Posterior vena cava (tissue), 2 donors: ENCODE measurements at regions not wholly inside any gene's neighbourhood (a gene's known extent, or its start where the extent isn't known, plus 50 kb on each side); places are given as distances from the start of the nearest gene placed in this dataset.

Experiments
- DNase-seq: peaks from one replicate; pipeline ENCODE4 v3.0.0-alpha.2; 2020; ENCODE audit warnings: low spot score
- intact Hi-C, 2 donors: fragments of 100-400 bp; cut with DNase I; formaldehyde crosslinking; loops; one replicate each; pipeline versions ENCODE4 v1.14.1 to v1.14.2; 2022 to 2023
- donor health status: DM: yes; HTN: yes; CAD: no.
- donor health status: DM: yes; HTN: yes; CAD: no.

GRCh38 chr2:58578276-58578675 is 337.2 kb upstream of the FANCL start:
- intact Hi-C loops = no loop called here
- no peak for DNase-seq

DNA sequence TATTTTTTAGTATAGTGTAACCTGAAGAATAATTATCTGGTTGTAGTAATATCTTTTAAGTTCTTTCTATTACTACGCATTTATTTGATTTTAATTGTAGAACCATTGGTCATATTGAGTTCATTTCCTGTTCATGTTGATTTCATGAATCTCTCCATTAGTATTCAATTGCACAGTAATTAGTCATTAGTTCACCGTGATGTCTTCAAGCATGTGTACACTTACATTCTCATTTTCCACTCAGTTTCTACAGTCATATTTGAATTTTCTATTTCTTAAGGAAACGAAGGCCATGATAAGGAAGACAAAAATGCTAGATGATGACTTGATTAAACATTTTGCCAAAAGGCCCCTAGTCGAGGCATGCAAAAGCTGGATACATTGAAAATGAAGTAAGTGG is 333.7 kb upstream of the FANCL start:
- no peak for DNase-seq
- intact Hi-C loops = no loop called here

- no peak for DNase-seq
- intact Hi-C loops = no loop called here
These were observed 331.6 kb upstream of the FANCL start for GRCh38 chr2:58572731-58573130.

DNA sequence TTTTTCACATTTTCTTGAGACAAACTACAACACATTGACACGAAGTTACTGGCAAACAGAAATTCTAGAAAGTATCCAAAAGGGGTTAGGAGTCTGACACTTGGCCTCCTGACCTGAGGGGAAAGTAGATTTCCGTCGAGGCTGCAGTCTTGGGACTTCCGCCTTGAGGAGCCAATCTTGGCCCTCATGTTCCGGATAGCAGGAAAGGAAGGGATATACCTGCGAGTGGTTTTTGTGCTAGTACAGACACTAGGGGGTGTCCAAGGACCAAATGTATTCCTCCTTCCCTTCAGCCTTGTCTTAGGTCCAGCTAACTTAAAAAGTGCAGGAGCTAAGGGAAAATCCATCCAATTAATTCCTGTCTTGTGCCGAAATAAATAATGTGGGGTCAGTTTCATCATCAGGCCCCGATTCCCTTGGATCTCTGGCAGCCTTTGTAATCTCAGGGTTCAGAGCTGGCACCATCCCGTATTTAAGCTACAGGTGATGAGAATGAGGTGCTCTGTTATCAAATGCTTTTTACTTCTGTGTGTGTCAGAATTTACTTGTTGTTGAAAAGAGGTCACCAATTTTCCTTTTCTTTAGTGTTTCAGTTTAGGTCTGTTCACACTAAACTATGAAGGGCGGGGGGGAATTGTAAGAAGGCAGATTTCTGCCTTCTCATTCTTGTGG is 330.2 kb upstream of the FANCL start:
- DNase-seq = no peak
- intact Hi-C loops = no loop called here

DNA sequence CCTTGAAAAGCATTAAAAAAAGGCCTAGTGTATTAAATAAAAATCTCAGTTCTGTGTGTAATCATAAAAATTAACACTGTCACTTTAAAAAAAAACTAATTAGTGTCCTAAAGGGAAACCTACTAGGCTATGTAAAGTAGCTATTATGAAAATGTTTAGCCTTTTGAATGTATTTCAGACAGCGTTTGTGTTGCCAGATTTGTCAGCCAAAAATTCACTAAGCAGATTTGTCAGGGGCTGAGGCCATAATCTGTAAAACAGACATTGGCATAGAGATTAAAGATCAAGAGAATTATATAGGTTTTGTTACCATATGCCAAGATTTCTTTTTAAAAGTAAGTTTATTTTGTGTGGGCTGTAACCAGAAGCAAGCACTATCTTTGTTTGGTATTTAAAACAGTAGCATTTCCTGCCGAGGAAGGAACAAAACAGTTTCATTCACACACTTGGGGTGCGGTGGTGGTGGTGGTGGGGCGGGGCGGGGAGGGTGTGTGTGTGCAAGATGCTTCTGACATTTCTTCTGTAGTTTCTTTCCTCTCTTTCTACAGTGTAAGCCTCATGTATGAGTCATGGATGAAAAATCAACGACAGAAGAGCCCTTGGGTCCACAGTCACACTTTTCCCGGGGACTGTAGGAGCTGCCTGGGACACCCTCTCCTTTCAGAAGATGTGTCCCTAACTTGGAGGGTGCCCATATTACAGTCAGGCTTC is 328.5 kb upstream of the FANCL start:
- DNase-seq = no peak
- intact Hi-C loops = no loop called here

DNA sequence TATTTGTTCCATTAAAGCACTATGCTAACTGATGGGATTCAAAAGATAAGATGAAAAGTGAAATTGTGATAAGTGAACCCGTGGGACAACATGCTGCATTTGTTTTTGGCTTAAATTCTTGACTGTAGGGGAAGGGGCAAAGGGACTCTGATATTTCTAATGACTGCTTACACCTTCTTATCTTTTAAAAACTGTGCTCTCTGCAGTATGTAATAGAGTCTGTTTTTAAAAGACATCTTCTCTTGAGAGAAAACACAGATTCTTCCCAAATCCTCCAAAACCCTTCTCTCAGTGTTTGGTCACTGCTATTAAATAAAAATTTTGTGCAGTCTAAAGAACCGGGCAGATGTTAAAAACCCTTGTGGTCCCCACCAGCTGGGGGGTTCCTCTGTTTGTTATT is 327.8 kb upstream of the FANCL start:
- no peak for DNase-seq
- intact Hi-C loops = no loop called here

GRCh38 chr2:58562276-58562675 is 321.2 kb upstream of the FANCL start:
- intact Hi-C loops = no loop called here

GRCh38 chr2:58560531-58560930 is 319.4 kb upstream of the FANCL start:
- intact Hi-C loops = no loop called here
- no peak for DNase-seq

More at GRCh38 chr2:58562276-58562675, 321.2 kb upstream of the FANCL start:
- DNase-seq = no peak

DNA sequence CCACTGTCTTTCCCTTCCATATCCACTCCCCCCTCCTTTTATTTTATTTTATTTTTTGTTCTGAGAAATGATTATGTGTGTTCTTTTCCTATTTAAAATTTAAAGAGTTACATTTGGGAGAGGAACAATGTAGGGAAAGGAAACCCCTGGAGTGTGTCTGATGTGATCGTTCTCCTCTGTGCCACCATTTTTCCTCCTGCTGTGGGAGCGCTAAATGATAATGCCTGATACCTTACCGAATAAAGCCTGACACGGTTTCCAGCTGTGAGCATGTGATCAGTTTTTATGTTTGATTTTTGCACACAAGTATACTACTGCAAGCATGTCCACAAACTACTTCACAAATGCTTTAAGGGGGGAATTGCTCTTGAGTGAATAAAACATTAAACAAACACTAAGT is 317.8 kb upstream of the FANCL start:
- intact Hi-C loops = no loop called here
- DNase-seq = no peak

DNA sequence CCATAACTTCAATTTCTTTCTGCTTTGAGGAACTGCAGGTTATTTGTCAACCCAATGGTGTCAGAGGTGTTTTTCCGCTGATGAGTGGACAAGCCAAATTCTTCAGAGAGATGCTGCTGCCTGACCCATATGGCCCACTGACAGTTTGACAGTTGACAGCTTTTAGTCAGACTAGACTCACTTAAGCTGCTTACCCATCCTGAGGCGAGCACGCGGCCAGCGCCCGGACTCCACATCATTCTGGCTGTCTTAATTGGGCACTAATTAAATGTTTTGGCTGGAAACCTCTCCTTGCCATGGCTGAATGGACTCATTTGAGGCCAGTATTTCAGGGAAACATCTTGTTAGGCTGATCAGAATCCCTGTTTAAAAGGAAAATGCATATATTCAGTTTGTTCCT is 316.1 kb upstream of the FANCL start:
- intact Hi-C loops = no loop called here
- no peak for DNase-seq

GRCh38 chr2:58553937-58554336 is 312.8 kb upstream of the FANCL start:
- DNase-seq = no peak
- intact Hi-C loops = no loop called here

- DNase-seq = no peak
- intact Hi-C loops = no loop called here
These were observed 312.4 kb upstream of the FANCL start for GRCh38 chr2:58553522-58553921.

DNA sequence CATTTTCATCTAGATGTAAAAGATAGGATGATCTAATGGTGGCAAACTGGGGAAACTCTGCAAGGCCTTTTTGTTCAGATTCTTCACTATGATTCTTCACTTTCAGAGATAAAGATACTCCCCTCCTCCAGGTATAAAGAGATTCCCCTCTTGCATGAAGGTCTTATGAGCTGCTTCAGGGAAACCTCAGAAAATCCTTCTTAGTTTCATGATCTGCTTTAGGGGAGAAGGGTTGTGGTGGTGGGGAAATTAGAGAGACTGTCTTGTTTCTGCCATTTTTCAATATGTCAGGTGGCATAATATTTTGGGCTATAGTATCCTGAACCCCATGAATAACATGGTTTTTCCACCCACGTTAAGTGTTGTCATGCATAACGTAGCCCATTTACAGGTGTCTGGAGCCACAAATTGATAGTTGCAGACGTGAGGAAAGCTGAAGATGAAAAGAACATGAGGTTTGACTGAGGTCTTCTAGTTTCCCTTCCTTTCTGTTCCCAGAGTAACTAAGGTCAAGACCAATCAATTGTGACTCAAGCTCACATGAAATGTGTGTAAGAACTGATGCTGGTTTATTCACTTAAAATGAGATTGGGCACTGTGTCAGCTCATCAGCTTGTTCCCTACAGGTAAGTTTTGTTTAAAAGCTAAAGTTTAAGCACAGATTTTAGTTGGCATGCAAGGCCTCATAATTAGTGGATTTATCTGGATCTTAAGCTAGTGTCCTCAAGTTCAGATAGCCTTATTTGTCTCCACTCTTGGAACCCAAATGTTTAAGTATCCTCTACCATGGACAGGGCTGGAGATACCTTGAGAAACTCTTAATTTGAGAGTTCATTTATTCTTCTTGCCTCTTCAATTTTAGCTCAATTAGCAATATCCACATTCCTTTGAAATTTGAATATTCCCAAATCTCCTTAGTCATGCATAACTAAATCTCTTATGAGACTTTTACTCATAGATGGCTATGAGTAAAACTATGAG is 304.5 kb upstream of the FANCL start:
- no peak for DNase-seq
- intact Hi-C loops = no loop called here

DNA sequence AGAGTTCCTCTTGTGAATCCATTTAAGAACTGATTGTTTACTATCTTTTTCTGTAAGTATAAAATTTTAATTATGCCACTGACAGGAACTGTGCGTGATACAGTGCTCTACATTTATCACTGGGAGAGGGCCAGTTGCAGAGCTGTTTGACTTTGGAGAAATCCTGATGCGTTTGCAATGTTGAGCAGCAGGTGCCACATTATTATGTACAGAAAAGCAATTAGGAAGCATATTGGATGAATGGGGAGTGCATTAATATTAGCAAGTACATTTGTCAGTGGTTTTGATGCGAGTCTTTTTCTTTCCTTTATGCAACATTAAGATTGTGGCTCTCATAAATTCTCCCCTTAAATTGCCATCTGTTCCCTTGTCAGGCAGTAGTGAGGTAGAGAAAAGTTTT is 302.3 kb upstream of the FANCL start:
- intact Hi-C loops = no loop called here

GRCh38 chr2:58541511-58541910 is 300.4 kb upstream of the FANCL start:
- no peak for DNase-seq
- intact Hi-C loops = no loop called here

More for the DNA sequence above, 302.3 kb upstream of the FANCL start:
- no peak for DNase-seq

- DNase-seq = no peak
- intact Hi-C loops = no loop called here
These were observed 299.6 kb upstream of the FANCL start for GRCh38 chr2:58540681-58541080.

- intact Hi-C loops = loop anchor here in 1 of 2 donors (10.0 kb wide), 1 partner anchor 405 kb away; no protein-coding TSS in a partner anchor
- DNase-seq = no peak
These were observed 298.8 kb upstream of the FANCL start for GRCh38 chr2:58539973-58540372.

- no peak for DNase-seq
- intact Hi-C loops = loop anchor here in 1 of 2 donors (10.0 kb wide), 1 partner anchor 409 kb away; no protein-coding TSS in a partner anchor
These were observed 294.9 kb upstream of the FANCL start for GRCh38 chr2:58535990-58536389.

GRCh38 chr2:58535182-58535581 is 294.1 kb upstream of the FANCL start:
- intact Hi-C loops = loop anchor here in 1 of 2 donors (10.0 kb wide), 1 partner anchor 410 kb away; no protein-coding TSS in a partner anchor
- no peak for DNase-seq

DNA sequence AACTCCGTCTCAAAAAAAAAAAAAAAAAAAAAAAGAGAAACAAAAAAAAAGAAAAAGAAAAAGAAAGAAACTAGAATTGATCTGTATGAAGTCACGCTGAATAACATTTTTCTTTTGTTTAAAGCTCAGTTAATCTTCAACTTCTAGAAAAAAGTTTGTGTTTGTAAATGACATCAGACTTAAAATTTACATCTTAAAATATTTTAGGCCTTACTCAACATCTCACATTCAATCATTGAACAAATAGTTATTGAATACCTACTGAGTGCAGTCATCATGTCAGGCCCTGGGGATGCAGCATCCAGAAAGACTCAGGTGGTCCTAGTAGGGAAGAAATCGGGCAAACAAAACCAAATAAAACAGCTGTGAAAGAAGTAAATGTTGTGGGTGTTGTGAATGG is 292.3 kb upstream of the FANCL start:
- no peak for DNase-seq
- intact Hi-C loops = loop anchor here in 1 of 2 donors (10.0 kb wide), 1 partner anchor 411 kb away; no protein-coding TSS in a partner anchor
